Activated CD4-positive, alpha-beta T cell treated with anti-CD3 and anti-CD28 coated beads for 36 hours (primary cell): ENCODE measurements at regions not wholly inside any gene's neighbourhood (a gene's known extent, or its start where the extent isn't known, plus 50 kb on each side); places are given as distances from the start of the nearest gene placed in this dataset.

Experiments used
- ATAC-seq: fragments of 200-7000 bp; cut with Tn5 transposase; one replicate; pipeline ENCODE4 v1.10.0; 2021; ENCODE audit warnings: mild to moderate bottlenecking, moderate library complexity
- CTCF ChIA-PET: fragments of 350-600 bp; sonication (Branson Sonifier 250); formaldehyde crosslinking; loops from one replicate; lab custom pipeline; 2021; ENCODE audit warnings: antibody characterized with exemption; lab: Charles Lee
- POLR2A ChIA-PET: fragments of 350-600 bp; sonication (Branson Sonifier 250); formaldehyde crosslinking; loops from one replicate; lab custom pipeline; 2021; ENCODE audit warnings: antibody characterized with exemption, inconsistent platforms; lab: Charles Lee
- DNase-seq: peaks from one replicate; pipeline ENCODE4 v3.0.0-alpha.2; 2020
- H3K27ac Mint-ChIP-seq: one replicate; pipeline ENCODE4 v1.8.0; 2021; ENCODE audit warnings: mixed read lengths
- H3K27me3 Mint-ChIP-seq: one replicate; pipeline ENCODE4 v1.8.0; 2021; ENCODE audit warnings: mixed read lengths
- H3K36me3 Mint-ChIP-seq: one replicate; pipeline ENCODE4 v1.8.0; 2021; ENCODE audit warnings: low read depth, mixed read lengths
- H3K4me1 Mint-ChIP-seq: one replicate; pipeline ENCODE4 v1.8.0; 2021; ENCODE audit warnings: mixed read lengths
- H3K4me3 Mint-ChIP-seq: one replicate; pipeline ENCODE4 v1.8.0; 2021; ENCODE audit warnings: mild to moderate bottlenecking, moderate library complexity, mixed read lengths
- H3K9me3 Mint-ChIP-seq: one replicate; pipeline ENCODE4 v1.8.0; 2021; ENCODE audit warnings: low read depth, mixed read lengths
- intact Hi-C, 2 experiments: fragments of 100-400 bp; cut with DNase I in 1 of 2; cut with micrococcal nuclease in 1 of 2; formaldehyde crosslinking; loops; one replicate each; pipeline versions ENCODE4 v1.14.2 to v1.15.1; 2022 to 2024; cut with DNase I, micrococcal nuclease

GRCh38 chr7:73966062-73966940, 61.7 kb upstream of the ELN start:
- POLR2A ChIA-PET, result no interaction called here
- CTCF ChIA-PET, result interaction anchor here (0.6 kb wide), 1 partner anchor 602 kb away, joined by 5 read pairs; no protein-coding TSS in a partner anchor
- H3K4me1 Mint-ChIP-seq, result no peaks in the 10 kb centered on the region
- intact Hi-C loops, result no loop called here
- no peak for ATAC-seq
- H3K27me3 Mint-ChIP-seq, result no peaks in the 10 kb centered on the region
- no peak for DNase-seq
- H3K4me3 Mint-ChIP-seq, result no peak overlapping the region
- H3K27ac Mint-ChIP-seq, result no peak overlapping the region
- peaks cover 15% of the 10 kb centered on the region for H3K9me3 Mint-ChIP-seq
- H3K36me3 Mint-ChIP-seq, result peaks cover 8% of the 10 kb centered on the region

GRCh38 chr7:73966941-73967831, 60.8 kb upstream of the ELN start:
- no peak for DNase-seq
- no peak for ATAC-seq
- H3K27me3 Mint-ChIP-seq, result no peaks in the 10 kb centered on the region
- ChIA-PET POLR2A (interaction anchor here (0.6 kb wide), 1 partner anchor 9 kb away, joined by 4 read pairs; no protein-coding TSS in a partner anchor), CTCF (no interaction called here)
- no peak overlapping the region for H3K4me3 Mint-ChIP-seq
- H3K9me3 Mint-ChIP-seq, result peaks cover 14% of the 10 kb centered on the region
- peaks cover 8% of the 10 kb centered on the region for H3K36me3 Mint-ChIP-seq
- no peak overlapping the region for H3K27ac Mint-ChIP-seq
- no peaks in the 10 kb centered on the region for H3K4me1 Mint-ChIP-seq
- intact Hi-C loops, result no loop called here

- POLR2A ChIA-PET, result interaction anchor here (0.6 kb wide), 1 partner anchor 10 kb away, joined by 4 read pairs; no protein-coding TSS in a partner anchor
- no peak overlapping the region for H3K27ac Mint-ChIP-seq
- H3K27me3 Mint-ChIP-seq, result no peaks in the 10 kb centered on the region
- DNase-seq (no peak), ATAC-seq (no peak)
- CTCF ChIA-PET, result no interaction called here
- H3K36me3 Mint-ChIP-seq, result peaks cover 8% of the 10 kb centered on the region
- no peaks in the 10 kb centered on the region for H3K4me1 Mint-ChIP-seq
- no peak overlapping the region for H3K4me3 Mint-ChIP-seq
- peaks cover 14% of the 10 kb centered on the region for H3K9me3 Mint-ChIP-seq
- intact Hi-C loops, result no loop called here
These were observed 60.1 kb upstream of the ELN start for GRCh38 chr7:73967832-73968290.

- Mint-ChIP-seq H3K9me3 (peaks cover 10% of the 10 kb centered on the region), H3K4me3 (no peak overlapping the region), H3K4me1 (no peaks in the 10 kb centered on the region), H3K36me3 (peaks cover 3% of the 10 kb centered on the region), H3K27me3 (no peaks in the 10 kb centered on the region), H3K27ac (no peak overlapping the region)
- ChIA-PET POLR2A (no interaction called here), CTCF (interaction anchor here (0.6 kb wide), 1 partner anchor 143 kb away, joined by 3 read pairs; no protein-coding TSS in a partner anchor)
- intact Hi-C loops, result no loop called here
- no peak for DNase-seq
- no peak for ATAC-seq
These were observed 59.5 kb upstream of the ELN start for GRCh38 chr7:73968487-73968886.

GRCh38 chr7:73969991-73970390, 58.0 kb upstream of the ELN start:
- Mint-ChIP-seq H3K4me3 (no peak overlapping the region), H3K27me3 (no peaks in the 10 kb centered on the region), H3K9me3 (no peaks in the 10 kb centered on the region), H3K4me1 (no peaks in the 10 kb centered on the region), H3K27ac (no peak overlapping the region), H3K36me3 (no peaks in the 10 kb centered on the region)
- CTCF ChIA-PET, result no interaction called here
- DNase-seq (no peak), ATAC-seq (no peak)
- intact Hi-C loops, result no loop called here
- POLR2A ChIA-PET, result interaction anchor here (0.7 kb wide), 1 partner anchor 99 kb away, joined by 4 read pairs; no protein-coding TSS in a partner anchor

GRCh38 chr7:73970801-73971229, 57.2 kb upstream of the ELN start:
- intact Hi-C loops, result no loop called here
- no peaks in the 10 kb centered on the region for H3K27me3 Mint-ChIP-seq
- no peak overlapping the region for H3K4me3 Mint-ChIP-seq
- H3K9me3 Mint-ChIP-seq, result no peaks in the 10 kb centered on the region
- ChIA-PET CTCF (no interaction called here), POLR2A (no interaction called here)
- no peaks in the 10 kb centered on the region for H3K4me1 Mint-ChIP-seq
- H3K36me3 Mint-ChIP-seq, result no peaks in the 10 kb centered on the region
- DNase-seq (no peak), ATAC-seq (no peak)
- H3K27ac Mint-ChIP-seq, result no peak overlapping the region

GRCh38 chr7:73971322-73971703, 56.7 kb upstream of the ELN start:
- no peak for DNase-seq
- no peaks in the 10 kb centered on the region for H3K36me3 Mint-ChIP-seq
- no peak overlapping the region for H3K27ac Mint-ChIP-seq
- intact Hi-C loops, result no loop called here
- ATAC-seq, result no peak
- H3K4me3 Mint-ChIP-seq, result no peak overlapping the region
- ChIA-PET CTCF (no interaction called here), POLR2A (no interaction called here)
- H3K4me1 Mint-ChIP-seq, result no peaks in the 10 kb centered on the region
- no peaks in the 10 kb centered on the region for H3K9me3 Mint-ChIP-seq
- H3K27me3 Mint-ChIP-seq, result no peaks in the 10 kb centered on the region

GRCh38 chr7:73971704-73972341, 56.1 kb upstream of the ELN start:
- intact Hi-C loops, result no loop called here
- ChIA-PET CTCF (no interaction called here), POLR2A (no interaction called here)
- ATAC-seq (no peak), DNase-seq (no peak)
- no peaks in the 10 kb centered on the region for H3K9me3 Mint-ChIP-seq
- no peaks in the 10 kb centered on the region for H3K4me1 Mint-ChIP-seq
- H3K27me3 Mint-ChIP-seq, result no peaks in the 10 kb centered on the region
- no peak overlapping the region for H3K27ac Mint-ChIP-seq
- no peaks in the 10 kb centered on the region for H3K36me3 Mint-ChIP-seq
- no peak overlapping the region for H3K4me3 Mint-ChIP-seq

GRCh38 chr7:73972614-73973013, 55.4 kb upstream of the ELN start:
- DNase-seq (no peak), ATAC-seq (no peak)
- Mint-ChIP-seq H3K27me3 (no peaks in the 10 kb centered on the region), H3K36me3 (no peaks in the 10 kb centered on the region), H3K27ac (no peak overlapping the region), H3K9me3 (no peaks in the 10 kb centered on the region), H3K4me1 (no peaks in the 10 kb centered on the region), H3K4me3 (no peak overlapping the region)
- ChIA-PET POLR2A (no interaction called here), CTCF (no interaction called here)
- intact Hi-C loops, result no loop called here

GRCh38 chr7:73973091-73973490, 54.9 kb upstream of the ELN start:
- Mint-ChIP-seq H3K4me3 (no peak overlapping the region), H3K4me1 (no peaks in the 10 kb centered on the region)

More at GRCh38 chr7:73973091-73973490, 54.9 kb upstream of the ELN start:
- CTCF ChIA-PET, result no interaction called here
- POLR2A ChIA-PET, result no interaction called here
- Mint-ChIP-seq H3K9me3 (no peaks in the 10 kb centered on the region), H3K27ac (no peak overlapping the region), H3K36me3 (no peaks in the 10 kb centered on the region), H3K27me3 (no peaks in the 10 kb centered on the region)
- DNase-seq, result no peak
- ATAC-seq, result no peak
- intact Hi-C loops, result no loop called here
